Naive thymus-derived CD8-positive, alpha-beta T cell (primary cell): ENCODE measurements at regions not wholly inside any gene's neighbourhood (a gene's known extent, or its start where the extent isn't known, plus 50 kb on each side); places are given as distances from the start of the nearest gene placed in this dataset.
A peak's percentile ranks its signal among the peaks of the same experiment; 100 is the strongest.
"Not testable (repeated sequence)": the region's sequence is repeated elsewhere in the genome, so short reads cannot be mapped to it uniquely, and the experiment has no call there.

Experiments used
- ATAC-seq, 2 donors: fragments of 150-1000 bp; cut with Tn5 transposase in 1 of 2; sonication (Bioruptor Pico), chemical (Tn5 transposase) in 1 of 2; 1 replicate in 1 of 2; 2 replicates in 1 of 2; pipeline ENCODE4 v1.10.0; 2021; ENCODE audit warnings: mild to moderate bottlenecking in 2 of 2, moderate library complexity in 2 of 2
- POLR2A ChIA-PET: fragments of 350-600 bp; sonication (Branson Sonifier 250); formaldehyde crosslinking; loops from one replicate; lab custom pipeline; 2021; ENCODE audit warnings: antibody characterized with exemption; lab: Charles Lee
- DNase-seq, 10 donors: peaks; one replicate each; pipeline versions ENCODE4 v3.0.0 to v3.0.0-alpha.2; 2020 to 2022
- H3K27ac Mint-ChIP-seq, 10 donors: one replicate each; pipeline ENCODE4 v1.8.0; 2020 to 2022; ENCODE audit warnings: mild to moderate bottlenecking in 10 of 10, mixed read lengths in 10 of 10, moderate library complexity in 4 of 10, inconsistent platforms in 1 of 10
- H3K27me3 Mint-ChIP-seq, 5 donors: one replicate each; pipeline ENCODE4 v1.8.0; 2021 to 2022; ENCODE audit warnings: mixed read lengths in 5 of 5
- H3K36me3 Mint-ChIP-seq, 3 donors: one replicate each; pipeline ENCODE4 v1.8.0; 2020 to 2022; ENCODE audit warnings: mixed read lengths in 3 of 3, mild to moderate bottlenecking in 2 of 3, inconsistent platforms in 1 of 3
- H3K4me1 Mint-ChIP-seq, 4 donors: one replicate each; pipeline ENCODE4 v1.8.0; 2021 to 2022; ENCODE audit warnings: mixed read lengths in 4 of 4
- H3K4me3 Mint-ChIP-seq, 10 donors: one replicate each; pipeline ENCODE4 v1.8.0; 2020 to 2022; ENCODE audit warnings: mild to moderate bottlenecking in 10 of 10, mixed read lengths in 10 of 10, moderate library complexity in 6 of 10, inconsistent platforms in 1 of 10
- H3K9me3 Mint-ChIP-seq, 9 donors: one replicate each; pipeline ENCODE4 v1.8.0; 2020 to 2022; ENCODE audit warnings: mixed read lengths in 9 of 9, mild to moderate bottlenecking in 3 of 9, inconsistent platforms in 1 of 9, moderate library complexity in 1 of 9

DNA sequence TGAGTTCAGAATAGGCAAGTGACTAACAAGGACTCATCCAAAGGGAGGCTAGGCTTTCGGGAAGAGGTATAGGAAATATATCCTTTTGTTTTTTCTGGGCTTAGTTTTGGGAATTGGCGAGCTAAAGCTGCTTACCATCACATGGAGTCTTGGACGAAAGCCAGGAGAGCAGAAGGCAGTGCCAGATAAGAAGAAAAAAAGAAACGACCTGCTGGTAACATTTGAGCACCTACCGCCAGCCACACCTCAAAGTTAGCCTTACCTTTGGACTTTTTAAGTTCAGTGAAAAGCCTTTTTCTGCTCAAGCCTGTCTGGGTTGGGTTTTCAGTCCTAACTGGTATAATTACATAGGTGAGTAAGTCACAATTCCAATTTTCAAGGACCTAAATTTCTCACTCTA is 85.1 kb upstream of the LCORL start:
- no peak for ATAC-seq
- no peaks in the 10 kb centered on the region for H3K36me3 Mint-ChIP-seq
- H3K4me3 Mint-ChIP-seq = no peak overlapping the region
- no peaks in the 10 kb centered on the region for H3K4me1 Mint-ChIP-seq
- no peaks in the 10 kb centered on the region for H3K9me3 Mint-ChIP-seq
- POLR2A ChIA-PET = no interaction called here
- peaks cover 3 to 27% (median 7%) of the 10 kb centered on the region in 5 donors for H3K27me3 Mint-ChIP-seq
- no peak overlapping the region for H3K27ac Mint-ChIP-seq
- no peak for DNase-seq

DNA sequence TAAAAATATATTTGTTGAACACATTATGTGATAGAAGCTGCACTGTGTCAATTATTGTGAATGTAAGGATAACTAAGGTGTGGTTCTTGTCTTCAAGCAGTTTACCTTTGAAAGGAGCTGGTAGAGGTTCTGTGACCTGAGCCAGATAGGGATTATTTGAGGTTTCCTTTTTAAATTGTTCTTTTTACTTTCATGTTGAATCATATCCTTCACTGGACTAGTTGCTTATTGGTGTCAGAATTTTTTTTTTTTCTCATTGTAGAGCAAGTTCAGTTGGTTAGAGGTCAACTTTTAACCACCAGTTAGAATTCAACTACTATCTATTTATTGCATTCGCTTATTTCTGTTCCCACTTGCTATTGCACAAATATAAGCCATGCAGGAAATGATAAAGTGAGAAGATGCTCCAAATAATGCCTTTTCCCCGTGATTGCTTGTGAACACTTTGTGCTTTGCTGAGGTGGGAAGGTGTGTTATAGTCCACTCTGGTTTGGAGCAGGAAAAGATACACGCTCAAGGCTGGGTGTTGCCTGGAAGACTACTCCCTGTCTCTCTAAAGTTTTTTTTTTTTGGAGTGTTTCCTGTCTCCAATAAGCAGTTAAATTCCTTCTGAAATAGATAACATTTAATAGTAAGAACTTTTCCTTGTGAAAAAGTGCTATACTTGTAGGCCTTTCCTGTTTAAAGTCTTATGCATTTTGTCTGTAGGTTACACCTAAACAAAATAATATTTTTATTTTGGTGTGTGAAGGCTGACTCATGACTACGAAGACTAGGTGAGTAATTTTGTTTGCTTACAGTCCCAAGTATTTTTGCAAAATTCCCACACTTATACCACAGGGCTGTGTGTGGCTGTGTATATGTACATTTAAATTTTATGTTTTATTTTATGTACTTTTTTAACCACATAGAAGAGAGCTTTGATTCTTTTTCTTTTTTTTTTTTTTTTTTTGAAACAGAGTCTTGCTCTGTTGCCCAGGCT is 83.8 kb upstream of the LCORL start:
- Mint-ChIP-seq H3K36me3 (no peaks in the 10 kb centered on the region), H3K27me3 (peaks cover 0 to 20% (median 7%) of the 10 kb centered on the region in 5 donors), H3K4me3 (no peak overlapping the region), H3K27ac (no peak overlapping the region), H3K9me3 (no peaks in the 10 kb centered on the region), H3K4me1 (no peaks in the 10 kb centered on the region)
- POLR2A ChIA-PET = no interaction called here
- ATAC-seq = no peak
- no peak for DNase-seq

DNA sequence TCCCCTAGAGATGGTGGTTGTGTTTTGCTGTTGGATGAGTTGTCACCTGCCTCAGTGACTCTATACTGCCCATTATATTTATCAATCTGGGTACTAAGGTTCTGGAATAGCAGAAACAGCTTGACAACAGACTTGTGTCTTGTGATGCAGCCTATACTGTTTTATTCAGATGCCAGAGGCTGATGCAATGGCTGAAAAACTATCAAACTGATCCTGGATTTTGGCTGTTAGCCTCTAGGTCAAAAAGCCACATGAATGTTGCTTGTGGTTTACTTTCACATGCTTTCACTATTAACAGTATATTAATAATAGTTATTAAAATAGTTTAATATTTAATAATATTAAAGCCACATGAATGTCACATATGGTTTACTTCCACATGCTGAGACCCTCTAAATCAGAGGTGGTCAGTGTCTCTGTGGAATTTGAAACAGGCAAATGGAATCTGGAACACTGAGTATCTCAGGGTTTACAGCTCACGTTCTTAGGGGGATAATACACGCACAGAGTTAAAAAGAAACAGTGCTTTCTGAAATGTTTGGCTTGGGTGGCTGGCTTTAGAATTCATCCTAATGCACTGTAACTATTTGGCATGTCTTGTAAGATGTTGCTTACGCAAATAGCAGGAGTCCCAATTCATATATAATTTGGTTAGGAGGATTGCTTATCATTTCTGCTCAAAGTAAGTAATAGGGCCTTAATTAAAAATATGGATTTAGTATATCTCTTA is 82.5 kb upstream of the LCORL start:
- H3K36me3 Mint-ChIP-seq = no peaks in the 10 kb centered on the region
- POLR2A ChIA-PET = no interaction called here
- no peak for DNase-seq

DNA sequence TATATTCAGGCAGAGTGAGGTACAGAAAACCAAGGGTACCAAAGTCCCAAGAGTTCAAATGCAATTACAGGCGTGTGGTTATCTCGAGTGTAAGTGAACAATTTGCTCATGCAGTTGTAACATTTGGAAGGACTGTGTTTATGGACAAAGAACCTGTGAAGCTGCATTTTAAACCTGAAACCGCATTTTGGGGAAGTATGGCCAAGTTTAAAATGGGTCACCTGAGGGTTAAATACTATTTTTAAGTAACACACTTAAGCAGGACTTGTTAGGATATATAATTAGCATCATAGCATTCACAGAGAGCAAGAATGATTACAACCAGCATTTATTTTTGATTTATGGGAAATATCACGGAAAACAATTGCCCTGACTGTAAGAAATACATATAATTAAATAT is 79.1 kb upstream of the LCORL start:
- H3K4me3 Mint-ChIP-seq = no peak overlapping the region
- POLR2A ChIA-PET = no interaction called here
- H3K4me1 Mint-ChIP-seq = no peaks in the 10 kb centered on the region

More for the DNA sequence above, 82.5 kb upstream of the LCORL start:
- Mint-ChIP-seq H3K27ac (no peak overlapping the region), H3K9me3 (no peaks in the 10 kb centered on the region), H3K4me1 (no peaks in the 10 kb centered on the region), H3K4me3 (no peak overlapping the region), H3K27me3 (peaks cover 2 to 17% (median 6%) of the 10 kb centered on the region in 5 donors)
- ATAC-seq = no peak

DNA sequence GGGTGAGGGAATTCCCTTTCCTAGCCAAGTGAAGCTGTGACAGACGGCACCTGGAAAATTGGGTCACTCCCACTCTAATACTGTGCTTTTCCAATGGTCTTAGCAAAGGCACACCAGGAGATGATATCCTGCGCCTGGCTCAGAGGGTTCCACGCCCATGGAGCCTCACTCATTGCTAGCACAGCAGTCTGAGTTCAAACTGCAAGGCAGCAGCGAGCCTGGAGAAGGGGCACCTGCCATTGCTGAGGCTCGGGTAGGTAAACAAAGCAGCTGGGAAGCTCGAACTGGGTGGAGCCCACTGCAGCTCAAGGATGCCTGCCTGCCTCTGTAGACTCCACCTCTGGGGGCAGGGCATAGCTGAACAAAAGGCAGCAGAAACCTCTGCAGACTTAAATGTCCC is 68.9 kb upstream of the LCORL start:
- ATAC-seq, H3K4me1 Mint-ChIP-seq, POLR2A ChIA-PET: not testable (repeated sequence)

More for the DNA sequence above, 79.1 kb upstream of the LCORL start:
- no peak overlapping the region for H3K27ac Mint-ChIP-seq
- H3K9me3 Mint-ChIP-seq = peaks cover 0 to 7% (median 0%) of the 10 kb centered on the region in 9 donors
- H3K27me3 Mint-ChIP-seq = peaks cover 0 to 10% (median 5%) of the 10 kb centered on the region in 5 donors
- DNase-seq (no peak), ATAC-seq (no peak)
- H3K36me3 Mint-ChIP-seq = no peaks in the 10 kb centered on the region

DNA sequence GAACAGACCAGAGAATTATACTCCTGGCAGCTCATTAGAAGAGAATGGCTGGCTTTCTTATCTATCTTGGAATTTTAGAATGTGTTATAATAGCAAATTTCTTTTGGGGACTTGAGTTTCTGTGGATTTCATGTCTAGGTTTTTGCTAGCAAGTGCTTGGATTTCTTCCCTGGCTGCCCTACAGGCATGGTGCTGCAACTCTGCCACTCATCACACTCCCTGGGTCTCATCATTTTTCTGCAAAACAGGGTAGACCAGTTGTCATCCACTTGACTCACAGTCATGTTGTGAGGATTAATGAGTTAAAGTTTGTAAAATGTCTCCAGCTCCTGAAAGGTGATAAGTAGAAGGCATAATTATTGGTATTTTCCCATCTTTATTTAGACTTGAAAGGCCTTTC is 60.7 kb upstream of the LCORL start:
- Mint-ChIP-seq H3K4me3 (no peak overlapping the region), H3K27ac (no peak overlapping the region), H3K36me3 (peaks cover 2 to 7% (median 3%) of the 10 kb centered on the region in 3 donors), H3K4me1 (no peaks in the 10 kb centered on the region), H3K27me3 (peaks cover 17 to 63% (median 31%) of the 10 kb centered on the region in 5 donors), H3K9me3 (peaks cover 2 to 17% (median 6%) of the 10 kb centered on the region in 9 donors)
- no peak for ATAC-seq
- POLR2A ChIA-PET = no interaction called here
- DNase-seq = no peak

More for the DNA sequence above, 68.9 kb upstream of the LCORL start:
- not testable (repeated sequence) for H3K4me3 Mint-ChIP-seq, H3K27ac Mint-ChIP-seq, DNase-seq
- H3K9me3 Mint-ChIP-seq = peaks cover 0 to 27% (median 10%) of the 10 kb centered on the region in 9 donors
- peaks cover 0 to 11% (median 1%) of the 10 kb centered on the region in 3 donors for H3K36me3 Mint-ChIP-seq
- peaks cover 14 to 59% (median 34%) of the 10 kb centered on the region in 5 donors for H3K27me3 Mint-ChIP-seq

DNA sequence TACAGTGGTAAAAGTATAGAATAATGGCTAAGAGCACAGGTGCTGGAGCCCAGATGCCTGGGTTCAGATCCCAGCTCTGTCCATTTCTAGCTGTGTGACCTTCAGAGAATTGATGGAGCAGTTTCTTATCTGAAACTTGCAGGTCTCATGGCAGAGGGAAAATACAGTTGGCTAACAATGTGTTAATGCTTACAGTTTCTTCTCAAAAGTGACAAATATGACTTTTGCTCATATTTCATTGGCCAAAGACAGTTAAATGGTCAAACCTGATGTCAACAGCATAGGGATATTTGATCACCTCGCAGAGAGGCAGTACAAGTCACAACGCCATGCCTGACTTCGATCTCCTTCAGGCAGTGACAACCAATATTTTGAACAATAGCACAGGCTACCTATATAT is 60.2 kb upstream of the LCORL start:
- DNase-seq (no peak), ATAC-seq (no peak)
- POLR2A ChIA-PET = no interaction called here
- H3K36me3 Mint-ChIP-seq = peaks cover 2 to 7% (median 3%) of the 10 kb centered on the region in 3 donors
- no peaks in the 10 kb centered on the region for H3K4me1 Mint-ChIP-seq
- H3K27me3 Mint-ChIP-seq = peaks cover 17 to 58% (median 28%) of the 10 kb centered on the region in 5 donors
- no peak overlapping the region for H3K27ac Mint-ChIP-seq
- peaks cover 0 to 13% (median 6%) of the 10 kb centered on the region in 9 donors for H3K9me3 Mint-ChIP-seq
- no peak overlapping the region for H3K4me3 Mint-ChIP-seq

DNA sequence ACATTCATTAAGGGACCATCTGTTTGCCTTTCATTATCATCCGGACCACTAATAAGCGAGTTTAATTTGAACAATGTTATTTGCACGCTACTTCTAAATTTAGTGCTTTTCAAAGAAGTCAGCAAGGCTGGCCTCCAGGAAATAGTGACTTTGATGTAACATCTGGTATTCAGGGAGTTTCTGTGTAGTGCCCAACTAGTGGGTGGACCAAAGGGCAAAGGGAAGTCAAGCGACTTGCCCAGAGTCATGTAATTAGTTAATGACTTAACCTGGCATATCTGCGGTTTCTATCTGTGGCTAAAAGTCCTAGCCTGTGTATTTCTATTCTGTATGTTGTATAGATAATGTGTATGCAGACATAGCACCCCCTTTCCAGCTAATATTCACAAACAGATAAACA is 56.3 kb upstream of the LCORL start:
- POLR2A ChIA-PET = no interaction called here
- ATAC-seq (no peak), DNase-seq (no peak)
- Mint-ChIP-seq H3K27ac (no peak overlapping the region), H3K4me3 (no peak overlapping the region), H3K36me3 (peaks cover 2 to 7% (median 3%) of the 10 kb centered on the region in 3 donors), H3K4me1 (peaks cover 3 to 8% (median 5%) of the 10 kb centered on the region in 4 donors), H3K9me3 (peaks cover 2 to 22% (median 8%) of the 10 kb centered on the region in 9 donors), H3K27me3 (peaks cover 7 to 31% (median 16%) of the 10 kb centered on the region in 5 donors)

DNA sequence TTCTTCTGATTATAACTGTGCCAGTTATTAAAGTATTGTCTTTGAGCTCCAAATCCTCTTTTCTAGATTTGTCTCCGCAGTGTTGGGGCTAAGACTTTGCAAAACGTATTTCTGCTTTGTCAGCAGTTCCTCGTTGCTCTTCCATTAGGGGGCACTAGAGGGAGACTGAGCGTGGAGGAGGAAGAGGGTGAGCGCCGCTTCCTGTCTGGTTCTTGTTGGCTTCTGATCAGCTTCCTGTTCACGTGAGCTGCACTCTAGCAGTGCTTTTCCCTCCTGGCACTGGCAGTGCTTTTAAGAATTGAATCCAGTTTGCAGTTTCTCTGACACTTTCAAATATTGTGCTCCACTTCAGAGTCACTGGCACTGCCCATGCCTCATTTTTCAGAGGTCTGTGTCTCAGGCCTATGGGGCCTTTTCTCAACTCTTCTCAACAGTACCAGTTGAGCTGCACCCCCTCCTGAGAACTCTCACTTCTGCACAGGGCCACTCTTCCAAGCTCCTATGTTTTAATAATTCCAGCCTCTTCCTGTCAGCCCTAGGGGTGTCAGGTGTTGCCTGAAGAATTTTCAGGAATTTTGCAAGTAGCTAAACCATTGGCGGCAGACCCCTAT is 54.4 kb upstream of the LCORL start:
- Mint-ChIP-seq H3K4me3 (no peak overlapping the region), H3K9me3 (peaks cover 4 to 22% (median 8%) of the 10 kb centered on the region in 9 donors), H3K4me1 (peaks cover 3 to 8% (median 5%) of the 10 kb centered on the region in 4 donors), H3K27me3 (peaks cover 12 to 36% (median 25%) of the 10 kb centered on the region in 5 donors), H3K36me3 (peaks cover 2 to 7% (median 3%) of the 10 kb centered on the region in 3 donors), H3K27ac (peak overlapping the region in 5 of 10 donors; percentile 11 to 42 (median 30))
- POLR2A ChIA-PET = interaction anchor here (1.1 kb wide), 1 partner anchor 53 kb away, joined by 3 read pairs; no protein-coding TSS in a partner anchor
- ATAC-seq (peak; percentile 60 to 88), DNase-seq (peak in 7 of 10 donors; percentile 3 to 65 (median 42))

DNA sequence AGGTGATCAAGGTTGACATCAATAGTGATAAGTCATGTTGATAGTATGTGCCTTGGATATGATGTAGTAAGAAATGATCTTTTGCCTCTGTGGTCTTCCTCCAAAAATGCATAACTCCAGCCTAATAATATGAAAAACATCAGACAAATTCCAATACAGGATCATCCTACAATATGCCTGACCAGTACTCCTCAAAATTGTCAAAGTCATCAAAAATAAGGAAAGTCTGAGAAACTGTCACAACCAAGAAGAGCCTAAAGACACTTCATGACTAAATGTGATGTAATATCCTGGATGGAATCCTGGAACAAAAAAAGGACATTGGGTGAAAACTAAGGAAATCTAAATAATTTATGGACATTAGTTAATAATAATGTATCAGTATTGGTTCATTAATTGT is 50.3 kb upstream of the LCORL start:
- Mint-ChIP-seq H3K27ac (no peak overlapping the region), H3K36me3 (peaks cover 0 to 9% (median 0%) of the 10 kb centered on the region in 3 donors), H3K4me3 (no peak overlapping the region), H3K27me3 (peaks cover 29 to 41% (median 39%) of the 10 kb centered on the region in 5 donors), H3K9me3 (peaks cover 0 to 16% (median 2%) of the 10 kb centered on the region in 9 donors), H3K4me1 (peaks cover 3 to 8% (median 5%) of the 10 kb centered on the region in 4 donors)
- POLR2A ChIA-PET = no interaction called here
- ATAC-seq = no peak
- DNase-seq = no peak
